Smooth muscle cell (in vitro differentiated cells): ENCODE measurements at regions not wholly inside any gene's neighbourhood (a gene's known extent, or its start where the extent isn't known, plus 50 kb on each side); places are given as distances from the start of the nearest gene placed in this dataset.

Experiments
- DNase-seq: peaks from one replicate; lab custom pipeline; 2025; ENCODE audit not compliant: unreplicated experiment; lab: John Stamatoyannopoulos, UW
- H2AFZ ChIP-seq: fragments of 200-600 bp; sonication (generic); 2 replicates; pipeline ENCODE4 v1.6.0; 2016; ENCODE audit warnings: antibody characterized with exemption, low read depth, mild to moderate bottlenecking
- H3F3A ChIP-seq: fragments of 200-600 bp; sonication (generic); 2 replicates; pipeline ENCODE4 v1.6.0; 2017; ENCODE audit warnings: antibody characterized with exemption, low read depth
- H3K27ac ChIP-seq: fragments of 200-600 bp; sonication (generic); 2 replicates; pipeline ENCODE4 v1.5.1; 2016; ENCODE audit warnings: low read depth, mild to moderate bottlenecking
- H3K27me3 ChIP-seq: fragments of 200-600 bp; sonication (generic); 2 replicates; pipeline ENCODE4 v1.6.1; 2016; ENCODE audit warnings: low read depth, mild to moderate bottlenecking
- H3K36me3 ChIP-seq: fragments of 200-600 bp; sonication (generic); 2 replicates; pipeline ENCODE4 v1.5.1; 2016; ENCODE audit warnings: low read depth
- H3K4me1 ChIP-seq: fragments of 200-600 bp; sonication (generic); 2 replicates; pipeline ENCODE4 v1.5.1; 2016; ENCODE audit warnings: low read depth
- H3K4me2 ChIP-seq: fragments of 200-600 bp; sonication (generic); 2 replicates; pipeline ENCODE4 v1.6.0; 2016; ENCODE audit warnings: mild to moderate bottlenecking
- H3K4me3 ChIP-seq: fragments of 200-600 bp; sonication (generic); 2 replicates; pipeline ENCODE4 v1.5.1; 2016; ENCODE audit warnings: mild to moderate bottlenecking
- H3K79me2 ChIP-seq: fragments of 200-600 bp; sonication (generic); 2 replicates; pipeline ENCODE4 v1.6.0; 2016; ENCODE audit warnings: low read depth, mild to moderate bottlenecking
- H3K9ac ChIP-seq: fragments of 200-600 bp; sonication (generic); 2 replicates; pipeline ENCODE4 v1.6.0; 2016; ENCODE audit warnings: low read depth
- H3K9me3 ChIP-seq: fragments of 200-600 bp; sonication (generic); replicated peaks from 2 replicates; pipeline ENCODE4 v1.5.1; 2016; ENCODE audit warnings: low read depth
- H4K20me1 ChIP-seq: fragments of 200-600 bp; sonication (generic); 2 replicates; pipeline ENCODE4 v1.6.0; 2016; ENCODE audit warnings: low read depth
- WGBS: methylation state at CpG from one replicate; pipeline ENCODE4 v1.1.7; 2016; ENCODE audit warnings: low lambda C conversion rate; 5-methylcytosine and 5-hydroxymethylcytosine counted together
- TF ChIP-seq, protein P1 (sequence below): fragments of 200-600 bp; sonication (generic); IDR thresholded peaks from 2 replicates; pipeline ENCODE4 v1.5.1; 2017; ENCODE audit warnings: borderline replicate concordance, mild to moderate bottlenecking, antibody characterized with exemption; ENCODE audit not compliant: insufficient read depth, poor library complexity, severe bottlenecking

DNA sequence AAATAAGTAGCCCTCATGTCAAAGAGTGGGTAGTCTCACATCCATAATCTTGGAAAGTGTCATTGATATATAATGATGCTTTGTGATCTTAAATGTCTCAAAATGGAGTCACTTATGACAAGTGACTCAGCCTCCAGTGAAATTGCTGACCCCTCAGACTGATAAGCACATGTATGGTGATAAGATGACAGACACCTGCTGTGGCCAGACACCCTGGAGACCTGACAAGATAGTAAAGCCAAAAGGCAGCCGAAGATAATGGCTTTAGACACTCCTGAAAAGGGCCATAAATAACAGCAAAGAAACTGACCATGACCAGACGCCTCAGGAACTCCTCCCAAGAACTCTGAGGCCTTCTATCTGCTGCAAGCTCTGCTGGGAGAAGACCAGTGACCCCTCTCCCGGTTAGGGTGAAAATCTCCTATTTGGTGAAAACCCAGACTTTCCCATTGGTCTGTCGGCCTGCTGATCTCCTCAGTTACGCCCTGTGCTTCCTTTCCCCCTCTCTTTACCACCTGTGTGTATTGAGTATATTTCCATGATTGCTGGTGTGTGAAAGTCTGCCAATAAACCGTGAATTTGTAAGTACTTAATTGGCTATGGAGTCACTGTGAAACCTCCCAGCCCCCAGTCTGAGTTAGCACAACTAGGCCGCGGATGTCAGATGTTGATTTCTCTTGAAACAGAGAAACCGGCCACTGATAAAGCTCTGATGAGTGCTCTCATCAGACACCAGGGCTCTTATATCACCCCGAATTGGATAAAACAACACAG lies 226.7 kb upstream of the MYOCD start:
- no peak for DNase-seq
- no peaks in the 10 kb centered on the region for H3K27me3 ChIP-seq
- no peaks in the 10 kb centered on the region for H3K9me3 ChIP-seq
- no peak overlapping the region for H3K9ac ChIP-seq
- H3K27ac ChIP-seq: no peak overlapping the region
- 48% methylated on average over 10 of the region's 10 CpGs for WGBS
- no peak overlapping the region for H3K4me2 ChIP-seq
- no peaks in the 10 kb centered on the region for H3K79me2 ChIP-seq
- H2AFZ ChIP-seq: no peak overlapping the region
- no peak overlapping the region for H3K4me3 ChIP-seq
- no peaks in the 10 kb centered on the region for H3K36me3 ChIP-seq
- TF ChIP-seq, protein P1, sequence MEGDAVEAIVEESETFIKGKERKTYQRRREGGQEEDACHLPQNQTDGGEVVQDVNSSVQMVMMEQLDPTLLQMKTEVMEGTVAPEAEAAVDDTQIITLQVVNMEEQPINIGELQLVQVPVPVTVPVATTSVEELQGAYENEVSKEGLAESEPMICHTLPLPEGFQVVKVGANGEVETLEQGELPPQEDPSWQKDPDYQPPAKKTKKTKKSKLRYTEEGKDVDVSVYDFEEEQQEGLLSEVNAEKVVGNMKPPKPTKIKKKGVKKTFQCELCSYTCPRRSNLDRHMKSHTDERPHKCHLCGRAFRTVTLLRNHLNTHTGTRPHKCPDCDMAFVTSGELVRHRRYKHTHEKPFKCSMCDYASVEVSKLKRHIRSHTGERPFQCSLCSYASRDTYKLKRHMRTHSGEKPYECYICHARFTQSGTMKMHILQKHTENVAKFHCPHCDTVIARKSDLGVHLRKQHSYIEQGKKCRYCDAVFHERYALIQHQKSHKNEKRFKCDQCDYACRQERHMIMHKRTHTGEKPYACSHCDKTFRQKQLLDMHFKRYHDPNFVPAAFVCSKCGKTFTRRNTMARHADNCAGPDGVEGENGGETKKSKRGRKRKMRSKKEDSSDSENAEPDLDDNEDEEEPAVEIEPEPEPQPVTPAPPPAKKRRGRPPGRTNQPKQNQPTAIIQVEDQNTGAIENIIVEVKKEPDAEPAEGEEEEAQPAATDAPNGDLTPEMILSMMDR: no peak
- no peaks in the 10 kb centered on the region for H3K4me1 ChIP-seq
- H4K20me1 ChIP-seq: no peaks in the 10 kb centered on the region
- no peaks in the 10 kb centered on the region for H3F3A ChIP-seq

DNA sequence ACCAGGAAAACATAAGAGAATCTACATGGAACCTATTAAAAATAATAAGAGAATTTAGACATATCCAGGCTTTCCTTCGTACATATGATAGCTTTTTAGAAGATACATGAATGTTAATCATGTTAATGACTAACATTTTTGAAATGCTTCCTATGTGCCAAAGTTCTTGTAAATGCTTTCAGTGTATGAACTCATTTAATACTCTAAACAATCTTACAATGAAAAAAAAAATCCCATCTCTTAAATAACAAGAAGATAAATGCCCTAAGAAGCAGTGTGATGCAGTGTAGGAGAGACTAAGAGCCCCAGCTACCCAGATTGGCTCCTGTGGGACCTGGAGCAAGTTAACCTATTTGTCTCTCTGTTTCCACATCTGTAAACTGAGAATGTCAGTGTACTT lies 220.4 kb upstream of the MYOCD start:
- Histone ChIP-seq H4K20me1 (no peaks in the 10 kb centered on the region), H3K27ac (no peak overlapping the region), H3K36me3 (no peaks in the 10 kb centered on the region), H3K4me3 (no peak overlapping the region), H3F3A (no peaks in the 10 kb centered on the region), H3K27me3 (no peaks in the 10 kb centered on the region), H3K9me3 (no peaks in the 10 kb centered on the region), H3K9ac (no peak overlapping the region), H3K4me1 (no peaks in the 10 kb centered on the region), H3K79me2 (no peaks in the 10 kb centered on the region), H2AFZ (no peak overlapping the region), H3K4me2 (no peak overlapping the region)
- 93% methylated on average over 1 of the region's 1 CpG for WGBS
- TF ChIP-seq, protein P1: no peak
- no peak for DNase-seq

DNA sequence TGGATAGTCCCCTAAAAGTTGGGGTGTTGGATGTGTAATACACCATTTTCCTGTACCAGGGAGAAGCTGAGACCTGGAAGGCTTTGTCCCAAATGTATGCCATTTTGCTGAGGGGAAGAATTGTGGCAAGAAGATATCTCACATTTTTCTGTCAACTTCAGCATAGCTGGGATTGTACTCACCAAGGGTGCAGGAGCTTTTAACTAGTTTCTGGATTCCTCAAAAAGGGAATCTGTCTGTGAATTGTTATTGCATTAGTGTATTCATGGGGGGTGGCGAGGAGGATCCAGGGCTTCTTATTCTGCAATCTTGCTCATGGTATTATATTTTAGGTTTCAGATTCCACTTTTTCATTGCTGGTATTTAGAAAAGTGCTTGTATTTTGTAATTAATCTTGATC lies 208.2 kb upstream of the MYOCD start:
- H2AFZ ChIP-seq: no peak overlapping the region
- H3K9ac ChIP-seq: no peak overlapping the region
- no peaks in the 10 kb centered on the region for H3K9me3 ChIP-seq
- TF ChIP-seq, protein P1: no peak
- H3K27ac ChIP-seq: no peak overlapping the region
- no peaks in the 10 kb centered on the region for H3K27me3 ChIP-seq
- 55% methylated on average over 1 of the region's 1 CpG for WGBS
- no peaks in the 10 kb centered on the region for H3K79me2 ChIP-seq
- H4K20me1 ChIP-seq: no peaks in the 10 kb centered on the region
- no peaks in the 10 kb centered on the region for H3K36me3 ChIP-seq
- H3K4me2 ChIP-seq: no peak overlapping the region
- DNase-seq: no peak
- no peaks in the 10 kb centered on the region for H3K4me1 ChIP-seq
- H3K4me3 ChIP-seq: no peak overlapping the region
- H3F3A ChIP-seq: no peaks in the 10 kb centered on the region

DNA sequence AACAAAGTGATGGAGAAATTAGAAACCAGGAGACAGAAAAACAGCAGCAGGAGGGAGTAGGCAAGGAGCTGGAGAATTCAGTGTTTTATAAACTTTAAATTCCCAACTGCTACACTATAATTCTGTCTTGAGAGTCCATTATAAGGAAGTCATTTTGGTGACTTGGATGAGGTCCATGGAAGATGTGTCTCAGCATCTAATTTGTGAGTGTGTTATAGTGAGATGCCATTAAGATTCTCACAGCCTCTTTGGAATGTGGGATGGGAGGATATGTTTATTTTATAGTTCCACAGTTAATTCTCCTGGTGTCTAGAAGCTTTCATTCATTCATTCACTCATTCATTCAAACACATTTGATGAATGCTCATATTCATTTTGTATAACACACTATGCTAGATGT lies 206.0 kb upstream of the MYOCD start:
- H3K9ac ChIP-seq: no peak overlapping the region
- no peaks in the 10 kb centered on the region for H3K4me1 ChIP-seq
- no peaks in the 10 kb centered on the region for H4K20me1 ChIP-seq
- no peak overlapping the region for H2AFZ ChIP-seq
- no peaks in the 10 kb centered on the region for H3F3A ChIP-seq
- no peaks in the 10 kb centered on the region for H3K36me3 ChIP-seq
- no peak for DNase-seq
- H3K4me2 ChIP-seq: no peak overlapping the region
- H3K9me3 ChIP-seq: no peaks in the 10 kb centered on the region
- no peak overlapping the region for H3K4me3 ChIP-seq
- TF ChIP-seq, protein P1: no peak
- no peak overlapping the region for H3K27ac ChIP-seq
- no peaks in the 10 kb centered on the region for H3K27me3 ChIP-seq
- no peaks in the 10 kb centered on the region for H3K79me2 ChIP-seq
